DMS 273 treated with DMSO at 0.1 percent for 48 hours (cell line): ENCODE measurements at regions not wholly inside any gene's neighbourhood (a gene's known extent, or its start where the extent isn't known, plus 50 kb on each side); places are given as distances from the start of the nearest gene placed in this dataset.
"Not testable (repeated sequence)": the region's sequence is repeated elsewhere in the genome, so short reads cannot be mapped to it uniquely, and the experiment has no call there.

Experiments used
- DNase-seq: peaks from one replicate; lab custom pipeline; 2025; lab: John Stamatoyannopoulos, UW

- DNase-seq, result no peak
Measured at GRCh38 chr13:34700155-34700554, 241.9 kb upstream of the NBEA start.

DNA sequence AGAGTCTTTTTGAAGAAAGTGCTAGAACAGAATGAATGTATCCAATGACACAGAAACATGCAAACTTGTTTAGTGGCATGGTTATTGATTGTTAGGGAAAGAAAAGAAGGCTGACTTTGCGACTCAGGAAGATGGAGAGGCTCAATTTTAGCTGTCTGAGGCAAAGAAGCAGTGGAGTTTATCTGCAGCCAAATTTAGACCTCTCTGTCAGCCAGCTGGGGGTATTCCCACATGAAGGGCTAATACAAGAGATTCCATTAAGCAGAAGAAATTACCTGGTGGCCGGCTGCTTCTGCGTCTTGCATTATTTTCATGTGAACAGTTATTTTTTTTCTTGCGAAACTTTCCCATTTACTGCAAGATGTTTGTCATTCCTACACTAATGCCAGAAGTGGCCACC is 240.2 kb upstream of the NBEA start:
- no peak for DNase-seq

DNA sequence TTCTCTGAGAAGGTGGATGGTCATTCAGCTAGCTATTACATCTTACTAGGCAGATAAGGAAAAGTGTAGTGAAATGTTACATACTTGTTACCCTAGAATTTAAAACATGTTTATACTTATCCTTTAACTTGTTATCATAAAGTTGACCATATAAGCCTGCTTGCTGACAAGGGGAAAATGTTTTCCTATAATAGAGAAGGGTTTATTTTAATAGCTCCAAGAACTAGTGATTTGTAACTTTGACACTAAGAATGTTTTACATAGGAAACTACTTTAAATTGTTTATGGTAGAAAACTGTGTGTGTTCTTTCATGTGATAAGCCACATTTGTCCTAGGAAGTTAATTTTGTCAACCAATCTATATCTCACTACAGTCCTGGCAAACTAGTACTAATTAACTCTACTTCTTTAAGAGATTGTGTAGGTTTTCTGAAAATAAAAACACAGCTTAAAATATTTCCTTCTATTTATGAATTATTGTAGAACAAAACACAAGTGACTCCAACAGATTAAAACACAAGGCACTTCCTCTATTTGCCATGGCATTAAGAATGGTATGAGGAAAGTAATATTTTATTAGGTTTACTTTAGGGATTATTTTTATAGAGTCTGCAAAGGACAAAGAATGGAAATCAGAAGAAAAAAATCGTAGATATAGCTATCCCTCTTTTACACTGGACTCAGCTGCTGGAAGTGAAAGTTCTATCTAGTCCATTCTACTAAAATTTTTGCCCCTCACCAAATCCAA is 233.3 kb upstream of the NBEA start:
- no peak for DNase-seq

GRCh38 chr13:34719060-34719875 is 222.8 kb upstream of the NBEA start:
- no peak for DNase-seq

- no peak for DNase-seq
Measured at GRCh38 chr13:34720618-34721017, 221.5 kb upstream of the NBEA start.

DNA sequence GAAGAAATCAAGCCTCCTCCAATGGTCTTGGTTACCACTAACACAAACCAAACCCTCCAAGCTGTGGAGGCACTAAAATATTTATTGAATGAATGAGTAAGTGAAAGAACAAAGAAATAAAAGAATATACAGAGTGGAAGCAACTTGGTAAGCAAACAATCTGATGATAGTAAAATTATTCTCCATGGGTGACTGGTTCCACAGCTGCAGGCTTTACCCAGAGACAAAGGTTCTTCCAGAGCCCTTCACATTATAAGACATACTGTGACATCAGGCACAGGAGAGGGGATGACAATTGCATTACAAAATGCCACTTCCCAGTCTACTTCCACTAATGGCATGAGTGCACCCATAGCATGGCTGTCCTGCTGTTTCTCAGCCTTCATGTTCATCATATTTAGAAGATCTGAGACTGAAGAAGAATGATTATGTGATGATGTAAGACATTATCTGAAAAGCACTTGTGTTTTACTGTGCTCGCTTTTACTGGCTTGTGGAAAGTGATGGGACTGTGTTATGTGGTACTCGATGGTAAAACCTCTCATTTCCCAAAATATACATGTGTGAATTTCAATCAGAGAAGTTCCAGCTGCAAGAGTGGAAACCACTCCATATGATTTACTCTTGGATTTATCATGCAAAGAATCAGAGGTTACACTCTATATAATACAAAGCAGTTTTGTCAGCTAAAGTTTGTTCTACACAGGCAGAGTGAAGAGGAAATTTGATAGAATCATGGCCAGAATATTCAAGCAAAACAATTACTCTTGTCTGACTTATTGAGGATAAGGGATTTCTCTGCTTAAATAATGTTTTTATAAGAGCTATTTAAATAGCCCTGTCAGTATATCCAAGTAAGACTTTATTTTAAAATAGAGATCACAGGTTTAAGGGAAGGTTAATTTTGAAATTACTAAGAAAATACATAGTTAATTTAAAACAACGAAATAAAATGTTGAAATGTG is 220.2 kb upstream of the NBEA start:
- DNase-seq, result no peak

- no peak for DNase-seq
Measured at GRCh38 chr13:34722922-34723321, 219.1 kb upstream of the NBEA start.

- no peak for DNase-seq
Measured at GRCh38 chr13:34730961-34731360, 211.1 kb upstream of the NBEA start.

DNA sequence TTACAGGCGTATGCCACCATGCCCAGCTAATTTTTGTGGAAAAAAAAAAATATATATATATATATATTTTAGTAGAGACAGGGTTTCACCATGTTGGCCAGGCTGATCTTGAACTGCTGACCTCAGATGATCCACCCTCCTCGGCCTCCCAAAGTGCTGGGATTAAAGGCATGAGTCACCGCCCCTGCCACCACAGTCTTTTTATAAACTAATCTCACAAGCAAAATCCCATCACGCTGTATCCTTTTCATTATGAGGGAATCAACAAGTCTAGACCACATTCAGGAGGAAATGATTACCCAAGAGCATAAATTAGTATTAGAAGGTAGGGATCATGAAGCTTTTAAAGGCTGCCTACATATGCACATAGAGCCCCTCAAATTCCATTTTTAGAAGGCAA is 210.6 kb upstream of the NBEA start:
- no peak for DNase-seq

DNA sequence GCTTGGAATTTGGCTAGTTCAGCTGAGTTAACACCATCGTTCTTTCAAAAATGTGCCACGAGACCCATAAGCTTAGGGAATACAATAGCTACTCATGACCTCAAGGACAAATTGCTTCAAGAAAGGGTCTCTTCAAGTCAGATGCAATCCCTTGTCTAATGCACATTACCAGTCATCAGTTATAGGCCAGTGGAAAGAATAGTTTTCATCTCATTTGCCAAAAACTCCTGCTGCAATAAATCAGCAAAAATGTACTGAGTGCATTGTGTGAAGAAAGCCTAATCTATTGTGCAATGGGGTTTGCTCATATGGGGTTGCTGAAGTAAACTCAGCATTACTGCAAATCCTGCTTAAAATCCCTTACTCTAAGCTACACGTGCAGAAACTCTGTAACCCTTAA is 208.3 kb upstream of the NBEA start:
- no peak for DNase-seq

DNA sequence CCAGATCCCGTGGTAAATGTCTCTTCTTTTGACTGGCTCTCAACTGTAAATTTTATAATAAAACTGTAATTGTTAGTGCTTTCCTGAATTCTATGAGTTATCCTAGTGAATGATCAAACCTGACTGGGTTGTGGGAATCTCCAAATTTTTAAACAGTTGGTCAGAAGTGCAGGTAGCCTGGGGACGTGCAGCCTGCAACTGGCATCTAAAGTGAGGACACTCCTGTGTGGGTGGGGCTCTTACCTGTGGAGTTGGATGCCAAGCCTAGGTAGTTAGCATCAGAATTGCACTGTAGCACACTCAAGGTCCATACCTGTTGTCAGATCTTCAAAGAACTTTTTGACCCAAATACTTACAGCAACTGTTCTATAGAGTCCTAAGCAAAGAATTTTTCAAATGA is 207.1 kb upstream of the NBEA start:
- DNase-seq, result no peak

- DNase-seq, result no peak
Measured at GRCh38 chr13:34738254-34738992, 203.6 kb upstream of the NBEA start.

DNA sequence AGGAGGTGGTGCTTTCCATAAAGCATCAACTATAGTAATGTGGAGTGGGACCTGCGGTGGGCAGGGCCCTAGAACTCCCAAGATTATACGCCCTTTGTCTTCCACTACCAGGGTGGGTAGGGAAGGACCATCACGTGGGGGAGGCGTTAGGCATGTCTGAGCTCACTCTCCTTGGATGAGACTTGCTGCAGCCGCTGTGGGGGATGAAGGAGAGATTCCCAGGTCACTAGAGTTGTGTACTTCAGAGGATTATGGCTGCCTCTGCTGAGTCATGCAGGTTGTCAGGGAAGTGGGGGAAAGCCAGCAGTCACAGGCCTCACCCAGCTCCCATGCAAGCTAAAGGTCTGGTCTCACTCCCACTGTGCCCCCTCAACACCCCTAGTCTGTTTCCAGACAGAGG is 195.0 kb upstream of the NBEA start:
- not testable (repeated sequence) for DNase-seq

DNA sequence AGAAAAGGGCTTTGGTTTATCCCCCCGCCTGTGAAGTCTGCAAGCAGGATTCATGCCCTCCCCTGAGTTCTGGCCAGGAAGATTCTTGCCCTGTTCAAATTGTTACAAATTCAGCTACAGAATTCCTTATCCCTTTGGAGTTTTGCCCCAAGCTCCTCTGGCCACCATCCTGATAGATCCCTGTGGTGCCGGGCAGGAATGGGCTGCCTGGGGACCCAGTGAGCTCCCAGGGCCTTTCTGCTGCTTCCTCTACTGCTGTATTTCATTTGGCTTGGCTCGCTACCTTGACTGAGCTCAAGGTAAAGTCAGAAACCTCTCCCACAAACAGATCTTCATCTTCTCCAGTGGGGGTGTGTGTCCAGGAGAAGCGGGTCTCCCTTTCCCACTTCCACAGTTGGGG is 194.6 kb upstream of the NBEA start:
- DNase-seq, result no peak

DNA sequence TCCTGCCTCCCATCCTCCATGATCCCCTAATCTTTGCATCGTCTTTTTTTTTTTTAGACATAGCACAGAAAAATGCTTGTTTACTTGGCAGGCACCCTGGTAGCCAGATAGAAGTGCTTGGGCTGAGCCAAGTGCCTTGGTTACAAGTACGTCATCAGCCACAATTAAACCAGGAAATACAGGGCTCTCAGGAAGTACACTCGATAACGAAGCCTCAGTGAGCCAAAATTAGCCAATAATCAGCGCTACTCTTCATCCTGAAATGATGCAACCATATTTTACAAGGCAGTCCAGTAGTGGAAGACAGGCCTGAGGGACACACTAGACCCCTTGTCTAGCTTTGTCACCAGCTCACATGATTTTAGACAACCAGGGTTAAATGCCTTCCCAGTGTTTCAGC is 194.0 kb upstream of the NBEA start:
- no peak for DNase-seq

GRCh38 chr13:34748596-34748995 is 193.5 kb upstream of the NBEA start:
- DNase-seq, result no peak

DNA sequence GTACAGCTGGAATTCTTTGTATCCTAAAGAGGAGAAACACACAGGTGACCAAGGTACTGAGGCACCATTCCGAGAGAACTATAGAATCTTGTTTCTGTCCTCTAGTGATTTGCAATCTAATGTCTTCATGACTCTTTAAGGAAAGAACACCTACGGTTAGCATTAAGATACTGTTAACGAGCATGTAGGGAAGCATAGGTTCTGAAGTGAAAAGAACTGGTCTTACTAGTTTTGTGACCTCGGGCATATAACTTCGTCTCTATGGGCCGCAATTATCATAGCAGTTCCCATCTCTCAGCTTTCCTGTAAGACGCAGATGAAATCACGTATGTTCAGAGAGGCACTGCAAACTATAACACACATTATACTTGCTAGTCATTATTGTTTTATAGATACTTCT is 193.0 kb upstream of the NBEA start:
- DNase-seq, result no peak

GRCh38 chr13:34750078-34750931 is 191.8 kb upstream of the NBEA start:
- no peak for DNase-seq

DNA sequence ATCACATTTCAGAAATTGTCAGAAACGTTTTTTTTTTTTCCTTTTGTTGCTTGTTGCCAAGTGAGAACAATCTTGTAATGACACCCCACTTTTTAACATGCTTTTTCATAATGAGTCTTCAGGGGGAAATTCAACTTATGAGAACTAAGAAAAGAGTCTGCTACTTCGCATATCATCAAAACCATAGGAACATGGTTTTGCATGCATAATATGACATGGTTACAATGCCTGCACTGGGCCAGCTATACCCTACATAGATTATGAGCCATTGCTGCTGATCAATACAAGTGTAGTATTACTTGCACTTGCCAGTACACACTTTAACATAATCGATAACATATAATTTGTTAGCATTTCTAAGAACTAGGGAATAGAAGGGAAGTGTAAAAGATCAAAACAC is 191.0 kb upstream of the NBEA start:
- DNase-seq, result no peak

GRCh38 chr13:34751492-34751891 is 190.6 kb upstream of the NBEA start:
- no peak for DNase-seq
